ENCODE measurements at regions not wholly inside any gene's neighbourhood (a gene's known extent, or its start where the extent isn't known, plus 50 kb on each side); places are given as distances from the start of the nearest gene placed in this dataset.

DNA sequence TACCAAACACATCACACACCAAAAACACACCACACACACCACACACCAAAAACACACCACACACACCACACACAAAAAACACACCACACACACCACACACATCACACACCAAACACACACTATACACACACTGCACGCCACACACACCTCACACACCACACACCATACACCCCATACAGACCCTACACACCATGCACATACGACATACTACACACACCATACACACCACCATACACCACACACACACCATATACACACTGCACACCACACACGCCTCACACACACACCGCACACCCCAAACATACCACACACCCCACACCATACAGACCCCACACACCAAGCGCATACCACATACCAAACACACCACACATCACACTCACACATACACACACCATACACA, 226.9 kb upstream of the PKN2 start:
- no peak for DNase-seq (ENCODE audit: low spot score in 2 of 2)
- no peak overlapping the region for H3K27ac ChIP-seq
- TF ChIP-seq POLR2A (IDR thresholded peaks at IDR 0.05) (no peak), EP300 (IDR thresholded peaks at IDR 0.05) (no peak)
- TF ChIP-seq, protein P1, sequence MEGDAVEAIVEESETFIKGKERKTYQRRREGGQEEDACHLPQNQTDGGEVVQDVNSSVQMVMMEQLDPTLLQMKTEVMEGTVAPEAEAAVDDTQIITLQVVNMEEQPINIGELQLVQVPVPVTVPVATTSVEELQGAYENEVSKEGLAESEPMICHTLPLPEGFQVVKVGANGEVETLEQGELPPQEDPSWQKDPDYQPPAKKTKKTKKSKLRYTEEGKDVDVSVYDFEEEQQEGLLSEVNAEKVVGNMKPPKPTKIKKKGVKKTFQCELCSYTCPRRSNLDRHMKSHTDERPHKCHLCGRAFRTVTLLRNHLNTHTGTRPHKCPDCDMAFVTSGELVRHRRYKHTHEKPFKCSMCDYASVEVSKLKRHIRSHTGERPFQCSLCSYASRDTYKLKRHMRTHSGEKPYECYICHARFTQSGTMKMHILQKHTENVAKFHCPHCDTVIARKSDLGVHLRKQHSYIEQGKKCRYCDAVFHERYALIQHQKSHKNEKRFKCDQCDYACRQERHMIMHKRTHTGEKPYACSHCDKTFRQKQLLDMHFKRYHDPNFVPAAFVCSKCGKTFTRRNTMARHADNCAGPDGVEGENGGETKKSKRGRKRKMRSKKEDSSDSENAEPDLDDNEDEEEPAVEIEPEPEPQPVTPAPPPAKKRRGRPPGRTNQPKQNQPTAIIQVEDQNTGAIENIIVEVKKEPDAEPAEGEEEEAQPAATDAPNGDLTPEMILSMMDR (IDR thresholded peaks at IDR 0.05), result no peak
- no peaks in the 10 kb centered on the region for H3K9me3 ChIP-seq
- WGBS, 2 donors, result 96 to 97% methylated on average over 5 of the region's 5 CpGs
- H3K4me3 ChIP-seq, result no peak overlapping the region
- H3K4me1 ChIP-seq, result peaks cover 0 to 8% (median 0%) of the 10 kb centered on the region in 4 donors
- H3K27me3 ChIP-seq, result no peaks in the 10 kb centered on the region
- no peaks in the 10 kb centered on the region for H3K36me3 ChIP-seq

DNA sequence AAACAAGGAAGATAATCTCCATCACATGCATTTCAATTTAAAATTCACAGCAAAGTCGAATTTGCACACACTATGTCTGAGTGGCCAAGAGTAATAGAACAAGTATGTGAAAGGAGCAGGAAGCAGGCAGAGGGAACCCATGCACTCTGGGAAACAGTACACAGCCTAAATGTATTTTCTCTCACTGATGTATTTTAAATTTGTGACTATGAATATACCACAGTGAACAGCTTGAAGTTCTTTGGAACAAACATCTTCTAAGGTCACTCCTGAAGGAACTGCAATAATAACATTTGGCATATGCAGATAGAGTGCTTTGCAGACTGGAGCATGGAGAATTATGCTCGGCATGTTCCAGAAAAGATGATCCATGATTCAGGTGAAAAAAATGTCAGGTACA, 223.1 kb upstream of the PKN2 start:
- Histone ChIP-seq H3K27ac (no peak overlapping the region), H3K4me1 (peaks cover 0 to 7% (median 0%) of the 10 kb centered on the region in 4 donors), H3K4me3 (no peak overlapping the region), H3K36me3 (no peaks in the 10 kb centered on the region), H3K9me3 (no peaks in the 10 kb centered on the region), H3K27me3 (no peaks in the 10 kb centered on the region)
- 82 to 84% methylated on average over 2 of the region's 2 CpGs for WGBS, 2 donors
- TF ChIP-seq, protein P1 (IDR thresholded peaks at IDR 0.05), result no peak
- DNase-seq (ENCODE audit: low spot score in 2 of 2), result no peak

DNA sequence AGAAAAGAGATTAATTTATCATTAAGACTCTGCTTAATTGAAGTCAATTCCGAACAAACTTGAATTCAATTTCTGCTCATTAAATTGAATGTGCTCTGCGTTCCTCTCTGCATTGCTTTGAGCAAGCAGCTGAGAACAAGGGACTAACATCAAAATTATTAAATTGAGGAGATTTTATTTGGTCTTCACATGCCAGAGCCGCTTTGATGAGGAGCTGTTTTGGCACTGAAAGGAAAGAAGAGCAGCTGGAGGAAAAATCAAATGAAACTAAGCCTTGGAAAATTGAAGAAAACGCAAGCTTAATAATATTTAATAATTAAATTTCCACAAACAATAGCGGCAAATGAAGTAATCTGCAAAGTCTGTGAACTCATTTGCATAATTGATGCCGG, 222.0 kb upstream of the PKN2 start:
- H3K27ac ChIP-seq, result peak overlapping the region in 3 of 4 donors; percentile 59 to 90 (median 89)
- no peaks in the 10 kb centered on the region for H3K27me3 ChIP-seq
- H3K36me3 ChIP-seq, result no peaks in the 10 kb centered on the region
- peaks cover 0 to 7% (median 0%) of the 10 kb centered on the region in 4 donors for H3K9me3 ChIP-seq
- DNase-seq (ENCODE audit: low spot score in 2 of 2), result no peak
- 24 to 27% methylated on average over 6 of the region's 6 CpGs for WGBS, 2 donors
- peaks cover 0 to 7% (median 0%) of the 10 kb centered on the region in 4 donors for H3K4me1 ChIP-seq
- peak overlapping the region in 3 of 4 donors; percentile 26 to 61 (median 49) for H3K4me3 ChIP-seq
- TF ChIP-seq POLR2A (IDR thresholded peaks at IDR 0.05) (no peak), EP300 (IDR thresholded peaks at IDR 0.05) (no peak)
- TF ChIP-seq, protein P1 (IDR thresholded peaks at IDR 0.05), result no peak

DNA sequence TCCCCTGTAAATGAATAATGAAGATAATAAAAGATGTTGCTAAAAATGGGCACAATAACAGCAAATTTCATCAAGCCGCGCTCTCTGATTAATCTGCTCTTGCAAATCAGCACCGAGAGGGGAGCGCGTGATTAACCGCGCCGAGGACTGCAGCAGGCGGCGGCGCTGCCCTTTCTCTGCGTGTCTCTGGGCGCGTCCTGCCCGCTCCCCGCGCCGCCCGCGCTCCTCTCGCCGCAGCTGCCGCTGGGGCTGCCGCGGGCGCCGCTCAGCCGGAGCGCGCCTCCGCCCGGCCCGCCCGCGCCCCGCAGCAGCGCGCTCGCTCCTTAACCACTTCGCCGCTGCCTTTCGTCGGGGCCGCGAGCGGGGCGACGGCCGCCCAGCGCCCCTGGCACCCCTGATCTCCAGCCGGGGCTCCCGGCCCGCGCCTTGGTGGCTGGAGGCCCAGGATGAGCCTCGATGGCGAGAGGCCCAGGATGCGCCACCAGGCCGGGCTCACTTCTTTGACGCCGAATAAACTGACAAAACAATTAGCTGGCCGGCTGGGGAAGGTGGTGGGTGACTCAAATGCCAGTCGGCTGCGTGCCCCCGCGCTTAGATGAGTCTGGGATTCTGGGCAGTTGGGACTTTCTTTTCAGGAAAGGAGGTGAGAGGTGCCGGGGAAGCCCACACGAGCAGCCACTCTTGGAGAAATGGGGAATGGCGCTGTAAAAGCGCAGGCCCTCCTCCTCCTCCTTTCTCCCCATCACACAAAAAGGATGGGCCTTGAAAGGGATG, 221.4 kb upstream of the PKN2 start:
- H3K27ac ChIP-seq, result peak overlapping the region; percentile 63 to 90 (median 86)
- TF ChIP-seq POLR2A (IDR thresholded peaks at IDR 0.05) (peak; percentile 7 to 24), EP300 (IDR thresholded peaks at IDR 0.05) (no peak)
- TF ChIP-seq, protein P1 (IDR thresholded peaks at IDR 0.05), result no peak
- DNase-seq (ENCODE audit: low spot score in 2 of 2), result no peak
- no peaks in the 10 kb centered on the region for H3K27me3 ChIP-seq
- WGBS, 2 donors, result 3 to 6% methylated on average over 30 to 64 of the region's 69 CpGs
- H3K4me3 ChIP-seq, result peak overlapping the region; percentile 26 to 61 (median 46)
- H3K9me3 ChIP-seq, result peaks cover 0 to 12% (median 0%) of the 10 kb centered on the region in 4 donors
- H3K36me3 ChIP-seq, result no peaks in the 10 kb centered on the region
- H3K4me1 ChIP-seq, result peaks cover 0 to 7% (median 0%) of the 10 kb centered on the region in 4 donors

DNA sequence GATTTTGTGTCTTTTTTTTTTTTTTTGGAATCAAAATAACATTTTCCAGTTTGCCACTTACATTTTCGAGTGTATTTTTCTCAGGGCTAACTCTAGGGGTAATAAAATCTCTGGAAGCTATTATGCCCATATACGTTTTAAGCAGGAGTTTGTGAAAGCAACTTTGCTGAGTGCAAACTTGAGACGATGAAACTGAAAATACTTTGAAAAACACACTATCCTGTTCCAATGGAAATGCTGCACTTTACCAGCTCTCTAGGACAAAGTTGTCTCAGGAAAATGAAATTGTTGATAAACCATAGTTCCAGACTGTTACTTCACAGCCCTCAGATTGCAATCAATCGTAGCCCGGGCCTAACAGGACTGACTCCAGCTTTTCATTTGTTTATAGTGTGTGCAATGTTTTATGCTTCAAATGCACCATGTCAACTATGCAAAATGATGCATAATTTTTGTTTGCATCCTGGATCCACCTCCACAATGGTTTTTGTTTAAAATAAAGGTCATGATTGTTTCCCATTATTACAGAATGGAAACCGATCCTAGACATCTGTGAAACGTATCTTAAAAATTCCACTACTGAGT, 220.6 kb upstream of the PKN2 start:
- H3K4me3 ChIP-seq, result peak overlapping the region; percentile 26 to 61 (median 46)
- WGBS, 2 donors, result 34 to 38% methylated on average over 7 of the region's 7 CpGs
- H3K27ac ChIP-seq, result peak overlapping the region in 3 of 4 donors; percentile 82 to 90 (median 89)

More for the DNA sequence above, 220.6 kb upstream of the PKN2 start:
- DNase-seq (ENCODE audit: low spot score in 2 of 2), result no peak
- Histone ChIP-seq H3K27me3 (no peaks in the 10 kb centered on the region), H3K9me3 (peaks cover 0 to 12% (median 0%) of the 10 kb centered on the region in 4 donors), H3K36me3 (no peaks in the 10 kb centered on the region), H3K4me1 (peaks cover 0 to 7% (median 0%) of the 10 kb centered on the region in 4 donors)
- TF ChIP-seq, protein P1 (IDR thresholded peaks at IDR 0.05), result no peak
- TF ChIP-seq POLR2A (IDR thresholded peaks at IDR 0.05), result no peak
- TF ChIP-seq EP300 (IDR thresholded peaks at IDR 0.05), result no peak
